Myocyte (in vitro differentiated cells): ENCODE measurements at regions not wholly inside any gene's neighbourhood (a gene's known extent, or its start where the extent isn't known, plus 50 kb on each side); places are given as distances from the start of the nearest gene placed in this dataset.

Source experiments
- DNase-seq: peaks from one replicate; pipeline ENCODE4 v3.0.0-alpha.2; 2012; ENCODE audit warnings: low read depth

GRCh38 chr5:145118127-145118526 is 717.0 kb downstream of the PRELID2 start:
- no peak for DNase-seq

- DNase-seq = no peak
Observed at GRCh38 chr5:145117285-145117684, 717.9 kb downstream of the PRELID2 start.

GRCh38 chr5:145111420-145111819 is 723.7 kb downstream of the PRELID2 start:
- peak; percentile 9 for DNase-seq

GRCh38 chr5:145110834-145111233 is 724.3 kb downstream of the PRELID2 start:
- DNase-seq = no peak

- no peak for DNase-seq
Observed at GRCh38 chr5:145110181-145110580, 725.0 kb downstream of the PRELID2 start.

GRCh38 chr5:145105384-145105783 is 729.8 kb downstream of the PRELID2 start:
- no peak for DNase-seq

- DNase-seq = no peak
Observed at GRCh38 chr5:145104106-145104505, 731.0 kb downstream of the PRELID2 start.

GRCh38 chr5:145101246-145101645 is 733.9 kb downstream of the PRELID2 start:
- DNase-seq = no peak

- no peak for DNase-seq
Observed at GRCh38 chr5:145090115-145090514, 745.0 kb downstream of the PRELID2 start.

GRCh38 chr5:145084834-145085233 is 750.3 kb downstream of the PRELID2 start:
- no peak for DNase-seq

GRCh38 chr5:145077028-145077427 is 758.1 kb downstream of the PRELID2 start:
- DNase-seq = no peak

- DNase-seq = no peak
Observed at GRCh38 chr5:145076040-145076439, 759.1 kb downstream of the PRELID2 start.

GRCh38 chr5:145072889-145073288 is 762.3 kb downstream of the PRELID2 start:
- peak; percentile 18 for DNase-seq

GRCh38 chr5:145068721-145069120 is 766.4 kb downstream of the PRELID2 start:
- peak; percentile 4 for DNase-seq

GRCh38 chr5:145062280-145063062 is 772.7 kb downstream of the PRELID2 start:
- peak; percentile 12 for DNase-seq

- DNase-seq = peak; percentile 5
Observed at GRCh38 chr5:145056800-145057199, 778.3 kb downstream of the PRELID2 start.

- DNase-seq = no peak
Observed at GRCh38 chr5:145050181-145050580, 785.0 kb downstream of the PRELID2 start.

- no peak for DNase-seq
Observed at GRCh38 chr5:145044970-145045369, 790.2 kb downstream of the PRELID2 start.

- DNase-seq = no peak
Observed at GRCh38 chr5:145028626-145029025, 806.5 kb downstream of the PRELID2 start.

- no peak for DNase-seq
Observed at GRCh38 chr5:145027286-145027685, 807.9 kb downstream of the PRELID2 start.

GRCh38 chr5:145025775-145026174 is 809.4 kb downstream of the PRELID2 start:
- no peak for DNase-seq

- DNase-seq = no peak
Observed at GRCh38 chr5:145015146-145015545, 820.0 kb downstream of the PRELID2 start.

- no peak for DNase-seq
Observed at GRCh38 chr5:145014109-145014508, 821.0 kb downstream of the PRELID2 start.
